ACHN (cell line): ENCODE measurements at regions not wholly inside any gene's neighbourhood (a gene's known extent, or its start where the extent isn't known, plus 50 kb on each side); places are given as distances from the start of the nearest gene placed in this dataset.

ENCODE experiments used
- DNase-seq: peaks from one replicate; pipeline ENCODE4 v3.0.0-alpha.2; 2015
- in situ Hi-C: cut with HindIII; loops from 2 replicates; pipeline ENCODE4 v1.10.0; 2017; ENCODE audit warnings: low sequenced_read_pairs, low pct_ligation_motif_present, low pct_unique_long_range_greater_than_20kb

DNA sequence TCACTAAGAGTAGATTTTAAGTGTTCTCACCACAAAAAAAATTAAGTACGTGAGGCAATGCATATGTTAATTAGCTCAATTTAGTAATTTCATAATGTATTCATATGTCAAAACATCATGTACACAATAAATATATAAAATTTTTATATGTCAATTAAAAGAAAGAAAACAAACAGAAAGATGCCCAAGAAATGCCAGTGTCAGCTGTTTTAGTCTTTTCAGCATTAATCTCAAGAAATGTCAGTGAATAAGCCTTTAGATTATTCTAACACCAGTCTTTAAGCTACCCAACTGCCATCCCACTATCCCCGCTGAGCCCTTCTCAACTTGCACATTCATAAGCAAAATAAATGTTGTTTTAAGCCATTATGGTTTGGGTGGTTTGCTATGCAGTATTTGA is 76.5 kb downstream of the C1D start:
- DNase-seq, result no peak
- in situ Hi-C loops, result no loop called here
